ENCODE measurements at regions not wholly inside any gene's neighbourhood (a gene's known extent, or its start where the extent isn't known, plus 50 kb on each side); places are given as distances from the start of the nearest gene placed in this dataset.

GRCh38 chr13:34833562-34834182 is 108.4 kb upstream of the NBEA start:
- H3K36me3 Mint-ChIP-seq = peaks cover 10% of the 10 kb centered on the region
- no peaks in the 10 kb centered on the region for H3K4me1 Mint-ChIP-seq (ENCODE audit: low read depth in 2 of 2)
- DNase-seq (ENCODE audit: low spot score) (no peak), ATAC-seq (no peak)
- H3K27me3 Mint-ChIP-seq = no peaks in the 10 kb centered on the region
- no peak overlapping the region for H3K4me3 Mint-ChIP-seq
- no peak overlapping the region for H3K27ac Mint-ChIP-seq
- H3K9me3 Mint-ChIP-seq = peaks cover 31% of the 10 kb centered on the region

GRCh38 chr13:34842466-34842865 is 99.6 kb upstream of the NBEA start:
- Mint-ChIP-seq H3K27me3 (no peaks in the 10 kb centered on the region), H3K9me3 (peaks cover 23% of the 10 kb centered on the region), H3K27ac (no peak overlapping the region), H3K4me1 (ENCODE audit: low read depth in 2 of 2) (no peaks in the 10 kb centered on the region), H3K36me3 (peaks cover 15% of the 10 kb centered on the region), H3K4me3 (no peak overlapping the region)
- ATAC-seq (no peak), DNase-seq (ENCODE audit: low spot score) (no peak)

- DNase-seq (ENCODE audit: low spot score) = no peak
- no peak overlapping the region for H3K27ac Mint-ChIP-seq
- no peak for ATAC-seq
- H3K4me1 Mint-ChIP-seq (ENCODE audit: low read depth in 2 of 2) = no peaks in the 10 kb centered on the region
- no peaks in the 10 kb centered on the region for H3K27me3 Mint-ChIP-seq
- H3K9me3 Mint-ChIP-seq = peaks cover 15% of the 10 kb centered on the region
- no peak overlapping the region for H3K4me3 Mint-ChIP-seq
- peaks cover 7% of the 10 kb centered on the region for H3K36me3 Mint-ChIP-seq
Observed at GRCh38 chr13:34847766-34848165, 94.3 kb upstream of the NBEA start.

- Mint-ChIP-seq H3K4me3 (no peak overlapping the region), H3K4me1 (ENCODE audit: low read depth in 2 of 2) (no peaks in the 10 kb centered on the region), H3K27me3 (no peaks in the 10 kb centered on the region), H3K27ac (no peak overlapping the region), H3K9me3 (peaks cover 15% of the 10 kb centered on the region), H3K36me3 (peaks cover 12% of the 10 kb centered on the region)
- ATAC-seq (no peak), DNase-seq (ENCODE audit: low spot score) (no peak)
Observed at GRCh38 chr13:34849406-34849805, 92.7 kb upstream of the NBEA start.

GRCh38 chr13:34853161-34853560 is 88.9 kb upstream of the NBEA start:
- H3K4me1 Mint-ChIP-seq (ENCODE audit: low read depth in 2 of 2) = no peaks in the 10 kb centered on the region
- no peaks in the 10 kb centered on the region for H3K27me3 Mint-ChIP-seq
- peaks cover under 1% of the 10 kb centered on the region for H3K9me3 Mint-ChIP-seq
- H3K36me3 Mint-ChIP-seq = peaks cover 5% of the 10 kb centered on the region
- H3K4me3 Mint-ChIP-seq = no peak overlapping the region
- ATAC-seq (no peak), DNase-seq (ENCODE audit: low spot score) (no peak)
- H3K27ac Mint-ChIP-seq = no peak overlapping the region

GRCh38 chr13:34857558-34858325 is 84.3 kb upstream of the NBEA start:
- no peak for ATAC-seq
- DNase-seq (ENCODE audit: low spot score) = no peak
- Mint-ChIP-seq H3K36me3 (peaks cover 5% of the 10 kb centered on the region), H3K27me3 (no peaks in the 10 kb centered on the region), H3K4me3 (no peak overlapping the region), H3K27ac (no peak overlapping the region), H3K4me1 (ENCODE audit: low read depth in 2 of 2) (no peaks in the 10 kb centered on the region), H3K9me3 (no peaks in the 10 kb centered on the region)

GRCh38 chr13:34862311-34862710 is 79.8 kb upstream of the NBEA start:
- no peak for DNase-seq (ENCODE audit: low spot score)
- no peaks in the 10 kb centered on the region for H3K36me3 Mint-ChIP-seq
- no peaks in the 10 kb centered on the region for H3K27me3 Mint-ChIP-seq
- no peak for ATAC-seq
- H3K4me3 Mint-ChIP-seq = no peak overlapping the region
- H3K4me1 Mint-ChIP-seq (ENCODE audit: low read depth in 2 of 2) = no peaks in the 10 kb centered on the region
- peaks cover 7% of the 10 kb centered on the region for H3K9me3 Mint-ChIP-seq
- H3K27ac Mint-ChIP-seq = no peak overlapping the region

GRCh38 chr13:34862716-34863115 is 79.4 kb upstream of the NBEA start:
- DNase-seq (ENCODE audit: low spot score) (no peak), ATAC-seq (no peak)
- Mint-ChIP-seq H3K4me3 (no peak overlapping the region), H3K36me3 (no peaks in the 10 kb centered on the region), H3K4me1 (ENCODE audit: low read depth in 2 of 2) (no peaks in the 10 kb centered on the region), H3K27me3 (no peaks in the 10 kb centered on the region), H3K27ac (no peak overlapping the region), H3K9me3 (peaks cover 7% of the 10 kb centered on the region)

- Mint-ChIP-seq H3K27ac (no peak overlapping the region), H3K4me3 (no peak overlapping the region), H3K27me3 (no peaks in the 10 kb centered on the region), H3K9me3 (peaks cover 7% of the 10 kb centered on the region), H3K36me3 (no peaks in the 10 kb centered on the region), H3K4me1 (ENCODE audit: low read depth in 2 of 2) (no peaks in the 10 kb centered on the region)
- ATAC-seq (no peak), DNase-seq (ENCODE audit: low spot score) (no peak)
Observed at GRCh38 chr13:34863360-34864135, 78.5 kb upstream of the NBEA start.

- Mint-ChIP-seq H3K9me3 (peaks cover 7% of the 10 kb centered on the region), H3K36me3 (no peaks in the 10 kb centered on the region), H3K27me3 (no peaks in the 10 kb centered on the region), H3K4me3 (no peak overlapping the region), H3K27ac (no peak overlapping the region), H3K4me1 (ENCODE audit: low read depth in 2 of 2) (no peaks in the 10 kb centered on the region)
- DNase-seq (ENCODE audit: low spot score) (no peak), ATAC-seq (no peak)
Observed at GRCh38 chr13:34864671-34865070, 77.4 kb upstream of the NBEA start.

GRCh38 chr13:34867590-34867989 is 74.5 kb upstream of the NBEA start:
- H3K36me3 Mint-ChIP-seq = no peaks in the 10 kb centered on the region
- DNase-seq (ENCODE audit: low spot score) (no peak), ATAC-seq (no peak)
- H3K4me3 Mint-ChIP-seq = no peak overlapping the region
- no peaks in the 10 kb centered on the region for H3K27me3 Mint-ChIP-seq
- H3K27ac Mint-ChIP-seq = no peak overlapping the region
- H3K9me3 Mint-ChIP-seq = peaks cover 7% of the 10 kb centered on the region
- no peaks in the 10 kb centered on the region for H3K4me1 Mint-ChIP-seq (ENCODE audit: low read depth in 2 of 2)

- ATAC-seq = no peak
- no peak for DNase-seq (ENCODE audit: low spot score)
- no peaks in the 10 kb centered on the region for H3K4me1 Mint-ChIP-seq (ENCODE audit: low read depth in 2 of 2)
Observed at GRCh38 chr13:34868733-34869132, 73.3 kb upstream of the NBEA start.

GRCh38 chr13:34869696-34870095 is 72.4 kb upstream of the NBEA start:
- Mint-ChIP-seq H3K9me3 (peaks cover 9% of the 10 kb centered on the region), H3K4me1 (ENCODE audit: low read depth in 2 of 2) (no peaks in the 10 kb centered on the region), H3K36me3 (peaks cover 4% of the 10 kb centered on the region), H3K27ac (no peak overlapping the region), H3K4me3 (no peak overlapping the region), H3K27me3 (no peaks in the 10 kb centered on the region)
- DNase-seq (ENCODE audit: low spot score) (no peak), ATAC-seq (no peak)

More at GRCh38 chr13:34868733-34869132, 73.3 kb upstream of the NBEA start:
- H3K36me3 Mint-ChIP-seq = no peaks in the 10 kb centered on the region
- H3K9me3 Mint-ChIP-seq = peaks cover 7% of the 10 kb centered on the region
- no peak overlapping the region for H3K27ac Mint-ChIP-seq
- no peak overlapping the region for H3K4me3 Mint-ChIP-seq
- no peaks in the 10 kb centered on the region for H3K27me3 Mint-ChIP-seq

- no peaks in the 10 kb centered on the region for H3K4me1 Mint-ChIP-seq (ENCODE audit: low read depth in 2 of 2)
- no peak for DNase-seq (ENCODE audit: low spot score)
- H3K4me3 Mint-ChIP-seq = no peak overlapping the region
- H3K9me3 Mint-ChIP-seq = peaks cover 21% of the 10 kb centered on the region
- peaks cover 5% of the 10 kb centered on the region for H3K36me3 Mint-ChIP-seq
- no peak for ATAC-seq
- no peak overlapping the region for H3K27ac Mint-ChIP-seq
- no peaks in the 10 kb centered on the region for H3K27me3 Mint-ChIP-seq
Observed at GRCh38 chr13:34878329-34878728, 63.7 kb upstream of the NBEA start.
